Activated CD4-positive, alpha-beta T cell treated with anti-CD3 and anti-CD28 coated beads for 24 hours (primary cell): ENCODE measurements at regions not wholly inside any gene's neighbourhood (a gene's known extent, or its start where the extent isn't known, plus 50 kb on each side); places are given as distances from the start of the nearest gene placed in this dataset.

Source experiments
- DNase-seq, 2 donors: peaks; one replicate each; pipeline ENCODE4 v3.0.0-alpha.2; 2020; ENCODE audit warnings: low read depth in 2 of 2

DNA sequence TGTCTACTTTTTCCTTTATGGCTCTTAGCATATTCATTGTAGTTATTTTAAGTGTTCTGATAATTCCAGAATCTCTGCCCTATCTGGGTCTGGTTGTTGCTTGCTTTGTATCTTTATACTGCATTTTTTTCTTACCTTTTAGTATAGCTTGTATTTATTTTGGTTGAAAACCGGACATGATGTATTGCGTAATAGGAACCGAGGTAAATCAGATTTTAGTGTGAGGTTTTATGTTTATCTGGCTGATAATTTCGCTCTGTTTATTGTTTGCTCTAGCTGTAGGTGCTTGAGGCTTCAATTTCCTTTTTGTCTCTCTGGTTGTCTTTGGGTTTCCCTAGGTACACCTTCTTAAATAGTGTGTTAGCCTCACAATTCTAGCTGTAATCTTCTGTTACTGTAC, 263.8 kb upstream of the LCORL start:
- no peak for DNase-seq

DNA sequence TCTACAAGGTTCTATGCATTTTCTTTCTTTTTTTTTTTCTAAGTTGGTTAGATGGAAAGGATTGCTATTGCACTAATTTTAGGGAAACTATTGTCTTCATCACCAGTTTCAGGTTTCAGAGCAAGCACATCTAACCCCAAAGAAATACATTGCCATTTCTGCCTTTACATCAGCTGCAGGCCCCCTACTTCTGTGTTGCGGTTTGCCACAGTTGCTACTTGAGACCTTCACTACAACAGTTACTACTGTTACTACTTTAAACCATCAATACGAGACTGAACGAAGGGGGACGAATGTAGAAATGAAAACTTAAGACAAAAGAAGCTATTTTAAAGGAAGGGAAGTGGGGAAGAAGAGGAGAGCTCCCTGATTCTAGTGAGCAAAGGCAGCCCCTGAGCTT, 256.7 kb upstream of the LCORL start:
- no peak for DNase-seq

DNA sequence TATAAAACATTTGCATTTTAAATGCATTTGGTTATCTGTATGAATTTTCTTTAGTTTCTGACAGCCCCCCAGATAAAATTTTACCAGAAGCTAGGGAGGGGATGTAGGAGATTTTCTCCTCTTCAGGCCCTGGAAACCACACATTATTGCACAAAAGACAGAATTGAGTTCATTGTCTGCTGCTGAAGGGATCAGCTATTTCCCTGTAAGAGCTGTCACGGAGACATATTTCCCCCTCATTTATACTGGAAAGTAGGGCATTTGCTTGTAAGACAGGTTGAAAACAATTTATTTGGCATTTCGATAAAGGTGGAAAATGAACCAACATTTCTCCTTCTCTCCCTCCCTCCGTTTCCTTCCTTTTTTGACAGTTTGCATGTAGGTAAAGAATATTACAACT, 241.3 kb upstream of the LCORL start:
- no peak for DNase-seq

DNA sequence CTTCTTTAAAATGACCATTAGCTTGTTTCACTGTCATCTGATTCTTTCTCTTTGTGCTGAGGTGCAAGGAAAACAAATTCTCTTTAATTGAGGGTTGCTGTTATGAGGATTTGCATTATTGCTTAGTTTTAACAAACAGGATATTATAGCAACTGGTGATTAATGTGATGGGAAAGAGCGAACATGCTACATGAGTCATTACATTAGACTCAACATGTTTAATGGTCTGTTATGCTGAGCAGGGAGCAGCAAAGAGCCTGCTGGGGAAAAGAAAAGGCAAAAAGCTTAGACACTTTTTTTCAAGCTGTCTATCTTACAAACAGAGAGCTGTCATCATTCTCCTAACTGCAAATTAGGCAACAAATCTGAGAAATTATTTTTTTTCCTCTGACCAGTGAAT, 230.5 kb upstream of the LCORL start:
- no peak for DNase-seq

DNA sequence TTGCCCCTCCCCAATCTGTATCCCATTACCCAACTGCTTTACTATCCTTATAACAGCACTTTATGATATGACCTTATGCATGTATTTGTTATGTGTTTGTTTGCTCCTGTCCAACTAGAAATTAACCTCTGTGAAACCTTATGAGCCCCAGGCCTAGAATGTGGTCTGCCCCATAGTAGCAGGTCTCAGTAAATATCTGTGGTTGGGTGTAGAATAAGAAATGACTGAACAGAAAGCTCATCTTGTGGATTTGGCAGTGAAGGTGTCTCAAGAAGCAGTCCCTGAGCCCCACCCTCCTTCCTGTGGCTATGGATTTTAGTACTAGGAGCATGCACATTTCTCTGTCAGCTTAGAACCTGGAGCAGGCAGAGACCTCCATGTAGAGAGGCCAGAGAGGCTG, 229.0 kb upstream of the LCORL start:
- DNase-seq, result no peak

DNA sequence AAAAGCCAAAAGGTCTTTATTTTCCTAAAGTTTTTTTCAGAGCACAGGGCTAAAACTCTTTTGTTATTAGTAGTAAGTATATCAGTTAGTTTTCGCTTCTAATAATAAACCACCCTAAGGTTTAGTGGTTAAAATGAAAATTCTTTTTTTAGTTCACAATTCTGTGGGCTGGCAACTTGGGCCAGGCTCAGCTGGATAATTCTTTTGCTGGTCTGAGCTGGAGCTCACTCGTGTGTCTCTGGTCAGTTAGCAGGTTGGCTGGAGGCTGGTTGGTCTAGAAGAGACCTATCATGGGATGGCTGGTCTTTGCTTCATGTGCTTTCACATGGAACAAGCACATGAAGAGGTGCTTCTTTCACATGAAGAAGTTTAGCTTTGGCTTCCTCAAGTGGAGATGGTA, 227.1 kb upstream of the LCORL start:
- no peak for DNase-seq

DNA sequence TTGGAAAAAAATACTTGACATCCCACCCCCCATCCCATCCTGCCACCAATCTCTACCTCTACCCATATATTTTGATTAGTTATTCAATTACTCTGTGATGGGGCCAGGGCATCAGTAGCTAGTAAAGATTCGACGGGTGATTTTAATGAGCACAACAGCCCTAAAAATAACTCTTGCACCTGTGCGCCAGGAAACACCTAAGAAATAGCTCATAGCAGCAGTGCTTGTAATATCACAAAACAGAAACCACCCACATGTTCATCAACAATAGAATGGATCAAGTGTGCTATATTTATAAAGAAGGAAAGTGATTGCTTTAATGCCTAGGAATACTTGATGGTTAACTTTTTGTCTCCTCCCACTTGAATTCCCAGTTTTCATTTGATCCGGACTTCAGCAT, 225.6 kb upstream of the LCORL start:
- no peak for DNase-seq

DNA sequence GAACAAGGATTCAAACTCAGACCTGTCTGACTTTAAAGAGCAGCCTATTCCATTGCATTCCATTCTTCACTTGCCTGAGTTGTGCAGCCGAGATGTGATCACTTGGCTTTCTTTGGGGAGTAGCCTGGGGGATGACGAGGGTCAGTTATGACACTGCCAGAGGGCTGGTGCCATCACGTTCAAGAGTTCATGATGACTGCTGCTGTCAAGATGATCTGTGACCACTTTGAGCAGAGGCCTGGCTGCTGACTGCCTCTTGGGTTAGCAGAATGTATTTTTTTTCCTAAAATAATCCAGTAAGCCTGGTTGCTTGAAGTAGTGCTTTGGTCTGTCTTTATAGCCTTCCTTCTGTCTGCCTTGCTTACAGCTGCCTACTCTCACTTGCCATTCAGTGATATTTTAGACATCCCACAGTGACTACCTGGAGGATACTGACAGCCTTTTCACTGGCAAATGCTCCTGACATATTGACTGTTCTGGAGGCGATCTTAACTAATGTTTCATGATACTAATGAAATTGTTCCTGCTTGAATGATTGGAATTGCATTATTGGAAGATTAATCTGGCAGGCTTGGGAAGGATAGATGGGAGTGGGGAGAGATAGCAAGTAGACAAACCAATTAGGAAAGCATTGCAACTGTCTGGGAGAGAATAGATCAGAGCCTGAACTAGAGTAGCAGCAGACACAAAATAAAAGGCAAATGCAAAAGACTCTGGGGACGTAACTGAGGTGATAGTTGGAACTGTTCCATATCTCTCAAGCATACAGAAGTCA, 221.6 kb upstream of the LCORL start:
- DNase-seq, result no peak

DNA sequence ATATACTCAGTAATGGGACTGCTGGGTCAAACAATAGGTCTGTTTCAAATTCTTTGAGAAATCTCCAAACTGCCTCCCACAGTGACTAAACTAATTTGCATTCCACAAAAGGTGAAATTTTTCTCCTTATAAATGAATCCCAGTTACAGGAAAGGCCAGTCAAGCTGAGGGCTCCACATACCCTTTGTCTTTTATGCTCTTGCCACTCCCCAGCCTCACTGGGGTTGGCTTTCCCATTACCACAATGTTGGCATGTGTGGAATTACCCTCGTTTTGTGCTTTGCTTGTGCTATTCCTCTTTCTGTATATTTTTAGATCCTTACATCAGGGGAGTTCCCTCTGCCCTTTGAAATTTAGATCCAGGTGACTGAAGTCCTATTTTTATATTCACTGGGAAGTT, 220.2 kb upstream of the LCORL start:
- no peak for DNase-seq

DNA sequence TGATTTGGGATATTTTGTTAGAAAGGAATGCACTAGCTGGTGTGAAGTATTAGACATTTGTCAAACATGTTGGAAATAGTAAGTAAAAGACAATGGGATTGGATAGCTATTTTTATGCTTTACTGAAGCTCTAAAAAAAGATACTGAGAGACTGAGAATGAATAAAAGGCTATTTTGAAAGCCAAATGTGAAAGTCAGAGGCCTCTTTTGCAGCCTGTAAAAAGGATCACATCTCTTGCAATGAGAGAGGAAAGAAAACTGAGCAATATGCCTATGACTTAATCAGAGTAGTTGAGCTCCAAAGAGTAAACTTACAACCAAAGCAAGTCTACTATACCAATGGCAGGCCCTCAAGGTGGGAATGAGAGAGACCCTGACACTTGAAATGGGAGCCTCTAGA, 212.6 kb upstream of the LCORL start:
- DNase-seq, result no peak

DNA sequence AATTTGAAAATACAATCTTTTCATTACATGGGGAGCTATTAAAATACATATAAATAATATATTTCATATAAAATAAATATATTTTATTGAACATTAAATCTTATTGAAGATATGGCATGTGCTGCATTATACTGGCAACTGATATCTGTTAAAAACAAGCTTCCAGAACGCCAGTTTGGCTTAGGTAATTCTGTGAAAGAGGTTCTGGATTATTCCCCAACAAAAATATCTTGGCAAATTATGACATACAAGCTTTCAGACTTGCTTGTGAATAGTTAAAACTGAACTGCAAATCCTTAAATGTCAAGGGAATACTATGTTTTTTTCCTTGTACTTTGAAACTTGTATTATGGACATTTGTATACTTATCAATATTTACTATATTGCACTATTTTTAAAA, 210.2 kb upstream of the LCORL start:
- DNase-seq, result no peak

DNA sequence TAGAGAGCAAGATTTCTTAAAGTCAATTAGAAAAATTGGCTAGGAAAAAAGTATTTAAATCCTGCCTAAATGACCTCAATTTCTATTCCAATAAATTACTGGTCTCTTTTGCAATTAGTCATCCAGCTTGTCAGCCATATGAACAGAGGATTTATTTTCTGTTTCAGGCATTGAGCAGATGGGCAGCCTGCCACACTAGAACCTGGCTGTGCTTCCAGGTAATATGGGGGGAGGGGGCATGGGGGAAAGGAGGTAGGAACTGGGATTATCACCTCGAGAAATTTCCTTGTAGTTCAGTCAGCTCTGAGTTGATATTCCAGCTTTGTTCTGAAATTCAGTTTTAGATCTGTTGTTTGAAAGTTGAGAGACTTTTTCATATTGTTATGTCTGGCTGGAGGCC, 206.3 kb upstream of the LCORL start:
- no peak for DNase-seq

DNA sequence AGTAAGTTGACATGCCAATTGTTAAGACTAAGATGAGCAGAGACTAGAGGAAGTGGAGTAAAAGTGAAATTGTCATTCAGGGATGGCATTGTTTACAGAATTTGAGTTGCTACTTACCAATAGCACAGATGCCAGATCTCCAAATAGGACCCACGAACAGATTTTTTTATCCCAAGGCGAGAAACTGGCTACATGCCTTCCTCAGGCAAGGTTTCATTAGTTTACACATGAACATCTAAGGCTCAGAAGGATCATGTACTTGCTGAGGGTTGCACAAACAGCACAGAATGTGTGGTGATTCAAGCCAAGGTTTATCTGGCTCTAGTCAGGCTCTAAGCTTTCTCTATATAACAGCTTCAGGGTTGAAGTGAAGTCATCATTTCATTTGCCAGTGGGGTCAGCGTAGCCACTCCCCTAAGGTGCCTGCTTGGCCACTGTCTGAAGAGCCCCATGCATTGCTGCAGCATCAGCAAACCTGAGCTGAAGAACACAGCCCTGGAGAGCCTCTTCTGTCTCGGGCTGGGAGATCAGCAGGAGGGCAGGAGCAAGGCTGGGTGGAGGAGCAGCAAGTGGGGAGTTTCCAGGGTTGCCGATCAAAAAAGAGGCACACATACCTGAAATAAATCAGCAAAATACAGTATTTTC, 193.0 kb upstream of the LCORL start:
- DNase-seq, result no peak

DNA sequence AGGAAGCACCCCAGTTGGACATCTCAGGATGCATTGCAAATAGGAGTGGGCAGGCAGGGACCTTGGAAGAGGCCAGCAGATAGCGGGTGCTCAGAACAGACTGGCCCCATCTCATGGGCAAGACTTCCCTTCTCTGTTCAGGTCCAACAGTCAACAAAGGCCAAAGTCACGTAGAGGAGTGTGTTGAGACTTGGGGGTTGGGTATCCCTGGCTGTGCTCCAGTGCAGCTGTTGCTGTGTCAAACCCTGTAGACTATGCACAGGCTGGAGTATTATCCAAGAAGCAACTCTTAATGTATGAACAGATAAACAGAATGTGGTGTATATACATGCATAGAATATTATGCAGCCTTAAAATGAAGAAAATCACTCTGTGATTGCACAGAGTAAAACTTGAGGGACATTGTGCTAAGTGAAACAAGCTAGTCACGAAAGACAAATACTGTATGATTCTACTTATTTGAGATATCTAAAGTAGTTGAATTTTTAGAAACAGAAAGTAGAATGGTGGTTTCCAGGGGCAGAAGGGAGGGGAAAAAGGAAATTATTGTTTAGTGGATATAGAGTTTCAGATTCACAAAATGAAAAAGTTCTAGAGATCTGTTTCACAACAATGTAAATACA, 192.1 kb upstream of the LCORL start:
- no peak for DNase-seq

DNA sequence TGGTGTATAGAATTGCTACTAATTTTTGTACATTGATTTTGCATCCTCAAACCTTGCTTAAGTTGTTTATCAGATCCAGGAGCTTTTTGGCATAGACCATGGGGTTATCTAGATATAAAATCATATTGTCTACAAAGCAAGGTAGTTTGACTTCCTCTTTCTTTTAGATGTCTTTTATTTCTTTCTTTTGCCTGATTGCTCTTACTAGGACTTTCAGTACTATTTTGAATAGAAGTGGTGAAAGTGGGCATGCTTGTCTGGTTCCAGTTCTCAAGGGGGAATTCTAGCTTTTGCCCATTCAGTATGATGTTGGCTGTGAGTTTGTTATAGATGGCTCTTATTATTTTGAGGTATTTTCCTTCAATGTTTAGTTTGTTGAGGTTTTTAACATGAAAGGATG, 187.9 kb upstream of the LCORL start:
- no peak for DNase-seq

DNA sequence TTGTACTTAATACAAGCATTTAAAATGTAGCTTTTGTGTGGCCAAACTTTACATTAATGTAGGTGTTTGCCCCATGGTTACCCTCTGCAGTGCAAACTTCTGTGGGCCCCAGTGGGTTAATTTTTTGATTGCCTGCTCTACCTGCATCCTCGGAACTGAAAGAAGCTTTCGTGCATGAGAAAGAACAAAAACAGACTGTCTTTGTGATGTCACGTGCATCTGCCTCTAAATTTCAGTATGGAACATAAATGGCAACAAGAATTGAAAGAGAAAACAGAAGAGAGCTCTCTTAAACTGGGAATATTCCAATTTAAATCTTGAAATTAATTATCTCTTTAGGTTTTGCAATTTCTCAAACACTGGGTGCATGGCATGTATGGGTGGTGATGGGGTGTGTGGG, 182.4 kb upstream of the LCORL start:
- DNase-seq, result no peak

DNA sequence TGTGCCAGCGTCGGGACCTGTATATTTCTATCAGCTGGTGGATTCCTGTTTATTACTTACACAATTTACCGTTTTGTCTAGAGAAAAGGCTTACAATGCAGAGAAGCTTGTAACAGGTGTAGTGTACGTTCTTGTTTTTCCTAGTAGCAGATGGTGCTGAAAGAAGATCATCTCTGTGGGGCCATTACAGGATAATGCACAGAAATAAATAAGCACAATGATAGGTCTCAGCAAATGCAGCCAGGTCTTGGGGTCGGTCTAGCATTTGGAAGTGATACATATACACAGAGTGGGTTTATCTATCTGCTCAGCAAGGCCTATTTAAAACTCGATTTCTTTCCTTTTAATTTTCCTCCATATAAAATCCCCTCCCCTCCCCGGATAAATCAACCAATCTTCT, 180.9 kb upstream of the LCORL start:
- DNase-seq, result no peak

DNA sequence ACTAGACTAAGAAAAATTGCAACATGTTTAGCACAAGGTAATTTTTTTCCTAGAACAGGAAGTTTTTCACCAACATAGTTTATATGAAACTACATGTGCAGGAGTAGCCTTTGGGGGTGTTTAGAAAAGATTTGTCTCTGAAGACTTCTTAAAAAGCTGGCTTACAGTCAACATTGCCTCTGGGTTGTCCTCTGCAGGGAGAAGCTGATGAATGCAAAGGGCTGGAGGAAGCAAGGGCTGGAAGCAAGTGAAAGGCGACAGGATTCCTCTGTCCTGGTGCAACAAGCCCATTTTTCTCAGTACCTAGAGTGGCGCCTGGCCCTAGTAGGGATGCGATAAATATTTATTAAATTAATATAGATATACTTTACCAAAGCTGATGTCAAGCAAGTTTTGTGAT, 180.3 kb upstream of the LCORL start:
- no peak for DNase-seq

DNA sequence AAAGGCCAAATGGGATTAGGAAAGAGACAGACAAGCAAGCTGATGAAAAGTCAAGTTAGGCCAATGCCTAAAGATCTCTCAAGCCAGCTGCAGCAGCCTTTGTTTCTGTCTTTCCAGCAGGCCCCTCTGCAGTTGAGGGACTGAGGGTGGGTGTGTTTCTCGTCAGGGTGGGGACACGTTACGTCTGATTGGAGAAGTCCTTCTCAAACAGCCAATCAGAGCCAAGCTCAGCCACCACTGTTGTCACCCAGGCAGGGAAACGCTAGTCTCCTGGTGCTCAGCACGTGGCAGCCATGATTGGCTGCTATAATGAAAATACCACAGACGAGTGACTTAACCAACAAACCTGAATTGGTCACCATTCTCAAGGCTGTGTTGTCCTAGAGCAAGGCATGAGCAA, 177.1 kb upstream of the LCORL start:
- DNase-seq, result no peak

DNA sequence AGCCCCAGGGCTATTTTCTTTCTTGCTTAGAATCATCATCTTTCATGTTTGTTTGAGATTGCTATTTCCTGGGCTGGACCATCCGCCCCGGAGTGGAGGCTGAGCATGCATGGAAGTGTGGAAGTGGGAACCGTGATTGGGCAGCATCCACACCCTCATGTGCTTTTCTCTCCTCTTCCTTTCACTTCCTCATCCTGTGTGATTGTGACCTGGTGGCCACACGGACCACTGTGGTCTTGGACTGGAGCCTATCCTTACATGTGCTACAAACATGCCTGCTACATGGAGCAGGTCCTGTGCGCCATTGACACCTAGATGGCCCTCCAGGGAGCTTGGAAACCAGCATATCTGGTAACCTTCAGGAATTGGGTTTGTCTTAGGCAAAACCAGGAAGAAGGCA, 175.9 kb upstream of the LCORL start:
- no peak for DNase-seq

DNA sequence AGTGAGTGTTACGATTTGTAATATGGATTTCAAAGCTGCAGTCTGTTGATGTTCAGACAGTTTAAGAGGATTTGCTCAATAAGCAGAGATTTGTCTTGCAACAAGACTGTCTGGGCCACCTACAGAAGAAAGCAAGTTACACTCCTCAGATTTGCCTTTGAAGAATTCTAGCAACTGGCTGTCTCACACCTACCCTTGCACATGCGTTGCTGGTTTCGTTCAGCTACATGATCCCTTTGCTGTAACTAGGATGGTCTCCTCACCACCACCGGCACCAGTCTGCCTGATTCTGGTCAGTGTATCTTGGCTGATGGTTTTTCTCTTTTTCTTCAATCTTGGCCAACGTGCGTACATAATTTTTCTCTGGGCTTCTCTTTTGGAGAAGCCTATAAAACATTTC, 172.7 kb upstream of the LCORL start:
- DNase-seq, result no peak

DNA sequence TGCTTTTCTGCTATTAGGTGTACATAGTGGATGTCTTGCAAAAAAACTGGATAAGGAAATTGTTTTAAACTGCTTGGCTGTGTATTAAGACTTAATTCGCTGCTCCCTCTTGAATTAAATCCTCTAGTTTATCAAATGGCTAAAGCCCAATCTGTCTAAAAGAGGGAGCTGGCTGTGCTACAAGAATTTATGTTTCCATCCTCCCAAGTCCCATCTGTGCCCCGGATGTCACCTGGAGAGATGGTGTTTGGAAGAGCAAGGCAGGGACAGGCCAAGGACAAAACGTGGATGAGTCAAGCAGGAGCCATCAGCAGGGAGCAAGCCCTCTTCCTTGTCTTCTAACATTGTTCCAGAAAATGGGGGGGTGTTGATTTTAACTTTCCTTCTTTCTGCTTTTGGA, 171.3 kb upstream of the LCORL start:
- no peak for DNase-seq

DNA sequence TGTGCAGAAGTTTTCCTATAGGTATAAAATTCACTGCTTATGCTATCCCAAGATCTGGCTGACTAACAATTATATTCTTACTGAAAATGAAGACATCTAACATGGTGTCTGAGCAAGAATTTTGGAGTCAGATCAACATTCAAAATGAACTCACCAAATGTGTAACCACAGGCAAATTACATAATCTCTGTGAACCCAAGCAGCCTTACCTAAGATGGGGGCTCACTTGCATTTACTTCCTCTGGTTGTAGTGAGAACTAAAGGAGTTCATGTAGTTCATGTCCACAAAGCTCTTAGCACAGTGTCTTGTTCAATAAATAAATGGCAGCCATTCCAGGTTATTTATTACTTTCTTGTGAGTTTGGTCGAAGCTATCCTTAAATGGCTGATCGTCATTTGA, 163.9 kb upstream of the LCORL start:
- no peak for DNase-seq
